SK-N-SH (cell line): ENCODE measurements at regions not wholly inside any gene's neighbourhood (a gene's known extent, or its start where the extent isn't known, plus 50 kb on each side); places are given as distances from the start of the nearest gene placed in this dataset.

Source experiments
- CTCF ChIA-PET: fragments of 300-600, 350-600 bp; formaldehyde crosslinking; extraction: SDS; loops from one replicate; lab custom pipeline; 2021; lab: Yijun Ruan, JAX
- POLR2A ChIA-PET: fragments of 350-600 bp; sonication (Branson Sonifier 250); formaldehyde crosslinking; extraction: SDS; loops from one replicate; lab custom pipeline; 2020; ENCODE audit warnings: antibody characterized with exemption, inconsistent platforms; lab: Yijun Ruan, JAX
- DNase-seq: peaks from one replicate; pipeline ENCODE4 v3.0.0; 2012
- H2AFZ ChIP-seq: fragments of 200-600 bp; sonication (generic); 2 replicates; pipeline ENCODE4 v1.8.1; 2016; ENCODE audit warnings: antibody characterized with exemption, mild to moderate bottlenecking, low read depth
- H3F3A ChIP-seq: fragments of 200-600 bp; sonication (generic); replicated peaks from 2 replicates; pipeline ENCODE3; 2016; ENCODE audit warnings: antibody characterized with exemption, mild to moderate bottlenecking; ENCODE audit not compliant: insufficient read depth
- H3K27ac ChIP-seq, 2 experiments: fragments of 200-500 bp in 1 of 2; fragments of 200-600 bp in 1 of 2; sonication (Bioruptor generic) in 1 of 2; sonication (generic), shearing (Covaris generic) in 1 of 2; 2 replicates each; pipeline versions ENCODE4 v1.5.1 to v1.6.1; 2014 to 2016; ENCODE audit warnings: low read depth in 2 of 2, inconsistent platforms in 1 of 2, low read length in 1 of 2, mild to moderate bottlenecking in 1 of 2, mixed read lengths in 1 of 2
- H3K27me3 ChIP-seq: fragments of 200-600 bp; sonication (generic), shearing (Covaris generic); 2 replicates; pipeline ENCODE4 v1.6.1; 2016; ENCODE audit warnings: mixed run types; ENCODE audit not compliant: insufficient read depth
- H3K36me3 ChIP-seq, 2 experiments: fragments of 200-500 bp in 1 of 2; fragments of 200-600 bp in 1 of 2; sonication (Bioruptor generic) in 1 of 2; sonication (generic) in 1 of 2; replicated peaks in 1 of 2; 2 replicates each; pipeline versions ENCODE3 to v1.5.1; 2014 to 2016; ENCODE audit warnings: low read length in 1 of 2, mild to moderate bottlenecking in 1 of 2; ENCODE audit not compliant: insufficient read depth in 2 of 2, control insufficient read depth in 1 of 2
- H3K4me1 ChIP-seq, 2 experiments: fragments of 200-500 bp in 1 of 2; fragments of 200-600 bp in 1 of 2; sonication (Bioruptor generic) in 1 of 2; sonication (generic), shearing (Covaris generic) in 1 of 2; 2 replicates each; pipeline versions ENCODE4 v1.5.1 to v1.6.1; 2014 to 2016; ENCODE audit warnings: low read depth in 1 of 2, low read length in 1 of 2, mixed run types in 1 of 2; ENCODE audit not compliant: insufficient read depth in 2 of 2, control insufficient read depth in 1 of 2
- H3K4me2 ChIP-seq: fragments of 200-600 bp; sonication (generic), shearing (Covaris generic); 2 replicates; pipeline ENCODE4 v1.6.1; 2017; ENCODE audit warnings: mixed run types
- H3K4me3 ChIP-seq, 2 experiments: fragments of 200-500 bp in 1 of 2; fragments of 200-600 bp in 1 of 2; sonication (Bioruptor generic) in 1 of 2; sonication (generic), shearing (Covaris generic) in 1 of 2; 2 replicates each; pipeline versions ENCODE4 v1.5.1 to v1.8.1; 2014 to 2016; ENCODE audit warnings: low read depth in 2 of 2, inconsistent platforms in 1 of 2, low read length in 1 of 2, mild to moderate bottlenecking in 1 of 2, mixed read lengths in 1 of 2, moderate library complexity in 1 of 2
- H3K79me2 ChIP-seq: fragments of 200-600 bp; sonication (generic); 2 replicates; pipeline ENCODE4 v1.8.1; 2017; ENCODE audit warnings: mild to moderate bottlenecking; ENCODE audit not compliant: insufficient read depth
- H3K9ac ChIP-seq: fragments of 200-600 bp; sonication (generic); 2 replicates; pipeline ENCODE4 v1.6.1; 2017; ENCODE audit warnings: mixed run types
- H3K9me2 ChIP-seq: fragments of 200-600 bp; sonication (generic); 2 replicates; pipeline ENCODE4 v1.6.1; 2017; ENCODE audit warnings: mixed run types
- H3K9me3 ChIP-seq: fragments of 200-600 bp; sonication (generic); 2 replicates; pipeline ENCODE4 v1.6.1; 2017; ENCODE audit warnings: mixed run types, mild to moderate bottlenecking, moderate library complexity
- H4K20me1 ChIP-seq: fragments of 200-600 bp; sonication (generic); 2 replicates; pipeline ENCODE4 v1.6.1; 2017; ENCODE audit warnings: mild to moderate bottlenecking, mixed run types; ENCODE audit not compliant: insufficient read depth
- EP300 ChIP-seq, 2 experiments: IDR thresholded peaks; 2 replicates each; pipeline versions ENCODE4 v1.4.0 to v1.6.1; 2012; ENCODE audit warnings: borderline replicate concordance in 1 of 2, low read depth in 1 of 2, low read length in 1 of 2
- EZH2phosphoT487 ChIP-seq: fragments of 200-600 bp; sonication (generic); IDR thresholded peaks from 2 replicates; pipeline ENCODE4 v1.6.1; 2017; ENCODE audit warnings: low read depth, mixed run types, mild to moderate bottlenecking, antibody characterized with exemption, moderate library complexity, borderline replicate concordance
- FOSL2 ChIP-seq: IDR thresholded peaks from 2 replicates; pipeline ENCODE4 v1.4.0; 2012; ENCODE audit warnings: low read depth, mild to moderate bottlenecking, moderate library complexity, borderline replicate concordance
- FOXJ3 ChIP-seq: sonication (generic); formaldehyde crosslinking; IDR thresholded peaks from 2 replicates; pipeline ENCODE4 v1.5.1; 2020; ENCODE audit warnings: mild to moderate bottlenecking, missing genetic modification reagents
- GABPA ChIP-seq: IDR thresholded peaks from 2 replicates; pipeline ENCODE4 v1.4.0; 2012; ENCODE audit warnings: low read depth, mild to moderate bottlenecking
- JUND ChIP-seq: IDR thresholded peaks from 2 replicates; pipeline ENCODE4 v1.4.0; 2012
- POLR2AphosphoS5 ChIP-seq: IDR thresholded peaks from 2 replicates; pipeline ENCODE4 v1.6.1; 2012; ENCODE audit warnings: low read depth, low read length
- RAD21 ChIP-seq: IDR thresholded peaks from 2 replicates; pipeline ENCODE4 v1.6.1; 2012; ENCODE audit warnings: mild to moderate bottlenecking, low read length
- RFX5 ChIP-seq: IDR thresholded peaks from 2 replicates; pipeline ENCODE4 v1.6.1; 2012; ENCODE audit warnings: mild to moderate bottlenecking, improper control_type of control experiment, low read length
- RXRA ChIP-seq: IDR thresholded peaks from 2 replicates; pipeline ENCODE4 v1.4.0; 2012; ENCODE audit warnings: low read depth, mild to moderate bottlenecking, borderline replicate concordance
- SIN3A ChIP-seq: IDR thresholded peaks from 2 replicates; pipeline ENCODE4 v1.6.1; 2012; ENCODE audit warnings: low read depth, mild to moderate bottlenecking, low read length, moderate library complexity, borderline replicate concordance
- SMC3 ChIP-seq: IDR thresholded peaks from 2 replicates; pipeline ENCODE4 v1.6.1; 2012; ENCODE audit warnings: low read depth, low read length, improper control_type of control experiment
- USF2 ChIP-seq: fragments of 150-350 bp; IDR thresholded peaks from 2 replicates; pipeline ENCODE4 v1.6.1; 2017; ENCODE audit warnings: antibody characterized with exemption, low read length, low read depth, borderline replicate concordance
- YY1 ChIP-seq: IDR thresholded peaks from 2 replicates; pipeline ENCODE4 v1.4.0; 2012; ENCODE audit warnings: low read depth, mild to moderate bottlenecking
- WGBS: methylation state at CpG from one replicate; pipeline ENCODE4 v1.1.6; 2017; ENCODE audit warnings: low lambda C conversion rate; 5-methylcytosine and 5-hydroxymethylcytosine counted together
- TF ChIP-seq, protein P1 (sequence below): IDR thresholded peaks from 2 replicates; pipeline ENCODE4 v1.4.0; 2012; ENCODE audit warnings: low read depth

GRCh38 chr7:159247910-159248309, 103.2 kb upstream of the VIPR2 start:
- Histone ChIP-seq H3K4me1 (peaks cover 0 to 3% of the 10 kb centered on the region in 2 experiments; a peak in 1 of 4 replicates), H3K9me3 (0 out of 2 replicates have a peak, but pooled peaks cover 12% of the 10 kb centered on the region), H3K4me3 (no peak overlapping the region), H3F3A (no peaks in the 10 kb centered on the region), H3K9me2 (no peaks in the 10 kb centered on the region), H3K36me3 (no peaks in the 10 kb centered on the region), H2AFZ (no peak overlapping the region), H3K4me2 (no peak overlapping the region), H3K27ac (no peak overlapping the region), H3K9ac (no peak overlapping the region), H3K27me3 (no peaks in the 10 kb centered on the region), H3K79me2 (no peaks in the 10 kb centered on the region; the same call in 1 of the 2 replicates), H4K20me1 (no peaks in the 10 kb centered on the region)
- ChIA-PET POLR2A (no interaction called here), CTCF (interaction anchor here (1.0 to 1.2 kb wide), 2 partner anchors 14 to 33 kb away, joined by 3 read pairs; no protein-coding TSS in a partner anchor)
- DNase-seq = no peak
- 9% methylated on average over 2 of the region's 2 CpGs for WGBS
- TF ChIP-seq SMC3 (no peak), RFX5 (no peak), FOXJ3 (CRISPR knock-in tag) (no peak), EP300 (IDR thresholded peaks at IDR 0.05; ENCODE audit: borderline replicate concordance in 1 of 2, low read depth in 1 of 2, low read length in 1 of 2) (no peak)

DNA sequence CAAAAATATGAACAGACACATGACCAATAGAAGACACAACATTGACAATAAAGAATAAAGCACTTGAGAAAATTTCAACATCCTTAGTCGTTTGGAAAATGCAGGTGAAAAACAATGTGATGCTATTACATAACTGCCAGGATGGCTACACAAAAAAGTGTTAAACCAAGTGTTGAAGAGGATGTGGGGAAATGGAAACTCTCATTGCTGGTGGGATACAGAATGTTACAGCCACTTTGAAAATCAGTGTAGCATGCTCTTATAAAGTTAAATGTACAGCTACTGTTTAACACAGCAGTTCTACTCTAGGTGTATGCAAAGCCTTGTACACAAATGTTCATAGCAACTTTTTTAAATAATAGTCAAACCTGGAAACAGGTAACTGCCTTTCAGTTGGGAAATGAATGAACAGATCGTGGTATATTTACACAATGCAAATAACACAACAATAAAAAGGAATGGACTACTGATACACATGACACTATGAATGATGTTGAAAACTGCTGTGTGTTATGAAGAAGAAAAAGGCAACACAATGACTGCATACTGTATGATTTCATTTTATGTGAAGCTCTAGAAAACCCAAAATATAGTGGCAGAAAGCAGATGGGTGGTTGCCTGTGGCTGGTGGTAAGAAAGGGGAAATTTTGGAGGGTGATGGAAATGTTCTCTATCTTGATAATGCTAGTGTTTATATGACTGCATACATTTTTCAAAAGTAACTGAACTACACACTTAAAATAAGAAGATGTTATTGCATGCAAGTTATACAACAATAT, 102.2 kb upstream of the VIPR2 start:
- Histone ChIP-seq H3K4me1 (no peaks in the 10 kb centered on the region), H3K4me3 (no peak overlapping the region), H3K79me2 (no peaks in the 10 kb centered on the region; the same call in 1 of the 2 replicates), H3K9me3 (0 out of 2 replicates have a peak, but pooled peaks cover 12% of the 10 kb centered on the region), H2AFZ (no peak overlapping the region), H3K27me3 (no peaks in the 10 kb centered on the region), H3K4me2 (no peak overlapping the region), H3K36me3 (no peaks in the 10 kb centered on the region), H3F3A (no peaks in the 10 kb centered on the region), H3K9ac (no peak overlapping the region), H3K27ac (no peak overlapping the region), H4K20me1 (no peaks in the 10 kb centered on the region), H3K9me2 (no peaks in the 10 kb centered on the region)
- POLR2A ChIA-PET = no interaction called here
- CTCF ChIA-PET = interaction anchor here (1.0 to 1.2 kb wide), 2 partner anchors 13 to 34 kb away, joined by 3 read pairs; no protein-coding TSS in a partner anchor
- DNase-seq = no peak
- TF ChIP-seq, protein P1, sequence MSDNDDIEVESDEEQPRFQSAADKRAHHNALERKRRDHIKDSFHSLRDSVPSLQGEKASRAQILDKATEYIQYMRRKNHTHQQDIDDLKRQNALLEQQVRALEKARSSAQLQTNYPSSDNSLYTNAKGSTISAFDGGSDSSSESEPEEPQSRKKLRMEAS = no peak
- TF ChIP-seq USF2 (no peak), GABPA (no peak)
- WGBS = 1% methylated on average over 2 of the region's 2 CpGs

- Histone ChIP-seq H3K9ac (no peak overlapping the region), H3K27ac (no peak overlapping the region), H3K36me3 (no peaks in the 10 kb centered on the region), H3K79me2 (no peaks in the 10 kb centered on the region; the same call in 1 of the 2 replicates), H2AFZ (no peak overlapping the region), H3K9me3 (peaks cover 17% of the 10 kb centered on the region; the same call in 1 of the 2 replicates), H3K9me2 (no peaks in the 10 kb centered on the region), H3F3A (no peaks in the 10 kb centered on the region), H3K4me2 (no peak overlapping the region), H3K4me1 (no peaks in the 10 kb centered on the region; a peak in 1 of 4 replicates), H3K4me3 (no peak overlapping the region), H3K27me3 (no peaks in the 10 kb centered on the region), H4K20me1 (no peaks in the 10 kb centered on the region)
- DNase-seq = no peak
- POLR2A ChIA-PET = no interaction called here
- WGBS = 18% methylated on average over 4 of the region's 4 CpGs
- CTCF ChIA-PET = no interaction called here
- TF ChIP-seq EP300 (IDR thresholded peaks at IDR 0.05; ENCODE audit: borderline replicate concordance in 1 of 2, low read depth in 1 of 2, low read length in 1 of 2) (no peak), RXRA (no peak), FOXJ3 (CRISPR knock-in tag) (no peak), EZH2phosphoT487 (no peak), POLR2AphosphoS5 (no peak), FOSL2 (no peak), JUND (no peak), RFX5 (no peak), SIN3A (no peak), SMC3 (no peak), YY1 (no peak), RAD21 (no peak)
- TF ChIP-seq, protein P1 = no peak
These were observed 96.3 kb upstream of the VIPR2 start for GRCh38 chr7:159240962-159241361.
